Prostate gland (tissue), 2 donors: ENCODE measurements at regions not wholly inside any gene's neighbourhood (a gene's known extent, or its start where the extent isn't known, plus 50 kb on each side); places are given as distances from the start of the nearest gene placed in this dataset.

Experiments
- DNase-seq: peaks from one replicate; pipeline ENCODE4 v3.0.0-alpha.2; 2019; ENCODE audit warnings: low spot score
- H3K27ac ChIP-seq, 2 donors: fragments of 200-600 bp; sonication (generic); 2 replicates each; pipeline ENCODE4 v1.5.1; 2017 to 2019
- H3K27me3 ChIP-seq: fragments of 200-600 bp; sonication (generic); replicated peaks from 2 replicates; pipeline ENCODE4 v1.5.1; 2019; ENCODE audit not compliant: insufficient read depth
- H3K36me3 ChIP-seq, 2 donors: fragments of 200-600 bp; sonication (generic); 1 replicate in 1 of 2; 2 replicates in 1 of 2; pipeline versions ENCODE4 v1.5.1 to v1.8.1; 2017 to 2019
- H3K4me1 ChIP-seq: fragments of 200-600 bp; sonication (generic); replicated peaks from 2 replicates; pipeline ENCODE4 v1.5.1; 2019
- H3K4me3 ChIP-seq, 2 donors: fragments of 200-600 bp; sonication (generic); 2 replicates each; pipeline ENCODE4 v1.5.1; 2017 to 2019
- H3K9me3 ChIP-seq: fragments of 200-600 bp; sonication (generic); 2 replicates; pipeline ENCODE4 v1.5.1; 2017
- POLR2A ChIP-seq: fragments of 450-650 bp; IDR thresholded peaks from one replicate; pipeline ENCODE4 v1.6.1; 2016; ENCODE audit warnings: antibody characterized with exemption, mild to moderate bottlenecking
- POLR2AphosphoS5 ChIP-seq: sonication (generic); formaldehyde crosslinking; IDR thresholded peaks from one replicate; pipeline ENCODE4 v1.6.1; 2017; ENCODE audit warnings: antibody characterized with exemption
- WGBS: methylation state at CpG from one replicate; pipeline ENCODE4 v1.1.5; 2018; 5-methylcytosine and 5-hydroxymethylcytosine counted together
- intact Hi-C: fragments of 100-400 bp; cut with DNase I; formaldehyde crosslinking; loops from one replicate; pipeline ENCODE4 v1.14.2; 2022
- TF ChIP-seq, protein P1 (sequence below), 4 experiments: fragments of 200-600 bp in 2 of 4; fragments of 450-650 bp in 2 of 4; sonication (generic) in 2 of 4; IDR thresholded peaks; 1 replicate in 3 of 4; 2 replicates in 1 of 4; pipeline ENCODE4 v1.5.1; 2016 to 2019; ENCODE audit warnings: antibody characterized with exemption in 4 of 4, mild to moderate bottlenecking in 2 of 4, moderate library complexity in 2 of 4

DNA sequence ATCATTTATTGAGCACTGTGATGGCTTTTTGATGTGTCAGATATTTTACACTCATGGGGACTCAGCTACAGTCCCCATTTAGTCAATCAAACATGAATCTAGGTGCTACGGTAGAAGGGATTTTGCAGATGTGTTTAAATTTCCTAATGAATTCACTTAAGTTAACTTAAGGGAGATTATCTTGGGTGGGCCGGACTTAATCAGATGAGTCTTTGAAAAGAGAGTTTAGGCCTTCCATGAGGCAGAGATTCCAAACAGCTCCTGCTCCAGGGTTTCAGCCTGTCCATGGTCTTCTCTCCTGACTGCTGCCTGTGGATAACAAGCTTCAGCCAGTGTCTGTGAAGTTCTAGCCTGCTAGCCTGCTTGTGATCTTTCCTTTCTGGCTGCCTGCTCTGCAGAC lies 202.4 kb downstream of the IDS start:
- intact Hi-C loops = no loop called here
- WGBS = 95% methylated on average over 2 of the region's 2 CpGs
- TF ChIP-seq POLR2AphosphoS5 = no peak
- TF ChIP-seq, protein P1, sequence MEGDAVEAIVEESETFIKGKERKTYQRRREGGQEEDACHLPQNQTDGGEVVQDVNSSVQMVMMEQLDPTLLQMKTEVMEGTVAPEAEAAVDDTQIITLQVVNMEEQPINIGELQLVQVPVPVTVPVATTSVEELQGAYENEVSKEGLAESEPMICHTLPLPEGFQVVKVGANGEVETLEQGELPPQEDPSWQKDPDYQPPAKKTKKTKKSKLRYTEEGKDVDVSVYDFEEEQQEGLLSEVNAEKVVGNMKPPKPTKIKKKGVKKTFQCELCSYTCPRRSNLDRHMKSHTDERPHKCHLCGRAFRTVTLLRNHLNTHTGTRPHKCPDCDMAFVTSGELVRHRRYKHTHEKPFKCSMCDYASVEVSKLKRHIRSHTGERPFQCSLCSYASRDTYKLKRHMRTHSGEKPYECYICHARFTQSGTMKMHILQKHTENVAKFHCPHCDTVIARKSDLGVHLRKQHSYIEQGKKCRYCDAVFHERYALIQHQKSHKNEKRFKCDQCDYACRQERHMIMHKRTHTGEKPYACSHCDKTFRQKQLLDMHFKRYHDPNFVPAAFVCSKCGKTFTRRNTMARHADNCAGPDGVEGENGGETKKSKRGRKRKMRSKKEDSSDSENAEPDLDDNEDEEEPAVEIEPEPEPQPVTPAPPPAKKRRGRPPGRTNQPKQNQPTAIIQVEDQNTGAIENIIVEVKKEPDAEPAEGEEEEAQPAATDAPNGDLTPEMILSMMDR (IDR thresholded peaks at IDR 0.05) = no peak
- no peak for TF ChIP-seq POLR2A
- Histone ChIP-seq H3K27me3 (no peaks in the 10 kb centered on the region), H3K4me1 (no peaks in the 10 kb centered on the region), H3K9me3 (no peaks in the 10 kb centered on the region), H3K36me3 (no peaks in the 10 kb centered on the region), H3K27ac (no peak overlapping the region), H3K4me3 (no peak overlapping the region)
- no peak for DNase-seq

DNA sequence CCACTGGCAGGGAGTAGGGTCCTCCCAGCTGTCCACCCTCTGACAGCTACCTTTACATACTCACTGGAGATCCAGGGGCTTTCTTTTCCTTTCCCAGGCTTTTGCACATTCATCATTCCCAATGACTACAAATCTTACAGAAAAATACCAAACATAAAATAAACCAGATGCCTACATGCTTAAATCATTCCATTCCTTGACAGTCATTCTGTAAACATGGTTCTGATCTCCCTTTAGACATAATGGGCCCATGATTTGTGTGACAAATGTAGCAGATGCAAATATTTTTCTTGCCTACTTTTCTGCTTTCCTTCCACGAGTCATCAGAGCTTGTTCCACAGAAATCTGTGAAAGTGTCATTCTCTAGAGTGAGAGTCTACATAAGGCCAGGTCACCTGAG lies 207.0 kb downstream of the IDS start:
- Histone ChIP-seq H3K36me3 (no peaks in the 10 kb centered on the region), H3K4me3 (no peak overlapping the region), H3K9me3 (no peaks in the 10 kb centered on the region), H3K27ac (no peak overlapping the region), H3K4me1 (no peaks in the 10 kb centered on the region), H3K27me3 (no peaks in the 10 kb centered on the region)
- intact Hi-C loops = no loop called here
- WGBS = 0% methylated on average over 1 of the region's 1 CpG
- TF ChIP-seq POLR2AphosphoS5 (no peak), POLR2A (no peak)
- TF ChIP-seq, protein P1 (IDR thresholded peaks at IDR 0.05) = no peak
- DNase-seq = no peak

DNA sequence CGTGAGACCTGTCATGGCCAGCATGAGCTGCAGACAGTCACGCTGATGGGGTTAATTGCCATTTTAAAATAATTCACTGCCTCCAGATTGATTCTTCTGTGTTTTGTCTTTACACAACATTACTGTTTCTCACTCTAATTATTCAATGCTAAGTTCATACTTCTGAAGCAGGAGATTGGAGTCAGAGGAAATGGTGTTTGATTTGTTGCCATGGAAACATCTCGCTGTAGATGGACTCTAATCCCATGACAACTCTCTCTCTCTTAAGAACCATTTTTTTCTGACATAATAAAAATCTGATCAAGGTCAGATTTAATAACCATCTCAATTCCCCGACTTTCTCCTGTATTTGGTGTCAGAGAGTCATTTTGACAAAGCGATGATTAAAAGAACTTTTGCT lies 209.0 kb downstream of the IDS start:
- H3K4me1 ChIP-seq = no peaks in the 10 kb centered on the region
- TF ChIP-seq POLR2A = no peak
- TF ChIP-seq, protein P1 (IDR thresholded peaks at IDR 0.05) = no peak
- no peak for TF ChIP-seq POLR2AphosphoS5
- H3K27ac ChIP-seq = no peak overlapping the region
- no peaks in the 10 kb centered on the region for H3K36me3 ChIP-seq
- intact Hi-C loops = no loop called here
- H3K9me3 ChIP-seq = no peaks in the 10 kb centered on the region
- H3K4me3 ChIP-seq = no peak overlapping the region
- H3K27me3 ChIP-seq = no peaks in the 10 kb centered on the region
- WGBS = 47% methylated on average over 5 of the region's 5 CpGs
- DNase-seq = no peak

DNA sequence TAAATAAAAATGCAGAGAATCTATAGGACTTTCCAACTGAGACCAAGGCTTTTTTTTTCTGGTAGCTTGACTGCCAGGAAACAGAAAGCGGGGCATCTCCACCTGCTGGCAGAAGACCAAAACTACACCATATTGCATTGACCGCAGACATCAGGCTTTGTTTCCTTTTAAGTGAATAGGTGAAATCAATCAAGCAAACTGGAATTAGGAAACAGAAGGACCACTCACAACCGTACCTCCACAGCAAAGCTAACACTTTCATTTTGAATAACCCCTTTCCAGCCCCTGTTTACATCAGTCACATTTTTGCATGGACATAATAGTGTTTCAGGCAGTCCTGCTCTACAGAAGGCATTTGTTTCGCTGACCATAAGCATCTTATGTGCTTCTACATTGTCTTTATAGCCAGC lies 218.2 kb downstream of the IDS start:
- 33% methylated on average over 4 of the region's 4 CpGs for WGBS
- Histone ChIP-seq H3K9me3 (no peaks in the 10 kb centered on the region), H3K4me1 (no peaks in the 10 kb centered on the region), H3K36me3 (no peaks in the 10 kb centered on the region), H3K4me3 (no peak overlapping the region), H3K27me3 (no peaks in the 10 kb centered on the region), H3K27ac (no peak overlapping the region)
- DNase-seq = peak; percentile 10
- TF ChIP-seq POLR2A (no peak), POLR2AphosphoS5 (no peak)
- TF ChIP-seq, protein P1 (IDR thresholded peaks at IDR 0.05) = peak; percentile 15 to 53 (median 38)
- intact Hi-C loops = loop anchor here (5.0 kb wide), 1 partner anchor 1155 kb away; no protein-coding TSS in a partner anchor

DNA sequence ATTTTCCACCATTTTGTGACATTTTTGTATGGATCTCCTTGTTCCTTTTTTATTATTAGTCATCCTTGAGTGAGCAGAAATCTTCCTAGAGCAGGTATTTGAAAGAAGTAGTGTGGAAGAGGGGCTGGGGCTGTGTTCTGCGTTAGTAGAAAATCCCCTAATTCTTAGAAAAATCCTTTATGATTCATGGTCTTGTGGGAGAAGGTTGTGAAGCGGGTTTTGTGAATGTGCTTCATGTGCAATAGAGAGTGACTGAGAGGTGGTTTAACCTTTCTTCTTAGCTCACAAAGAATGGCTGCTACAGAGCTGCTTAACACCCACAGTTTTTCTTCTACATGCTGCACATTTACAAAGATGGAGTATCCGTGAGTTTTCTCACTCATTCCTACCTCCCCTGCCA lies 220.5 kb downstream of the IDS start:
- no peak for DNase-seq
- Histone ChIP-seq H3K27me3 (no peaks in the 10 kb centered on the region), H3K36me3 (no peaks in the 10 kb centered on the region), H3K4me3 (no peak overlapping the region), H3K4me1 (no peaks in the 10 kb centered on the region), H3K27ac (no peak overlapping the region), H3K9me3 (no peaks in the 10 kb centered on the region)
- TF ChIP-seq, protein P1 (IDR thresholded peaks at IDR 0.05) = no peak
- TF ChIP-seq POLR2AphosphoS5 = no peak
- TF ChIP-seq POLR2A = no peak
- WGBS = 68% methylated on average over 3 of the region's 3 CpGs
- intact Hi-C loops = loop anchor here (5.0 kb wide), 1 partner anchor 1152 kb away; no protein-coding TSS in a partner anchor
